HEK293 (cell line): ENCODE measurements at regions not wholly inside any gene's neighbourhood (a gene's known extent, or its start where the extent isn't known, plus 50 kb on each side); places are given as distances from the start of the nearest gene placed in this dataset.

Experiments
- TCF7L2 ChIP-seq: IDR thresholded peaks from 2 replicates; pipeline ENCODE4 v1.6.1; 2011; ENCODE audit warnings: low read depth, mild to moderate bottlenecking, inconsistent platforms, low read length, moderate library complexity, borderline replicate concordance
- ZNF214 ChIP-seq: fragments of 450-650 bp; formaldehyde crosslinking; IDR thresholded peaks from 2 replicates; pipeline ENCODE4 v1.5.1; 2017; ENCODE audit warnings: missing biosample characterization, mild to moderate bottlenecking, missing genetic modification characterization, borderline replicate concordance
- ZNF660 ChIP-seq: fragments of 450-650 bp; IDR thresholded peaks from 2 replicates; pipeline ENCODE4 v1.5.1; 2018; ENCODE audit warnings: missing biosample characterization, mild to moderate bottlenecking, missing genetic modification characterization
- TF ChIP-seq, protein P1 (sequence below): fragments of 450-650 bp; formaldehyde crosslinking; IDR thresholded peaks from 2 replicates; pipeline ENCODE4 v1.5.1; 2016; ENCODE audit warnings: missing biosample characterization, missing genetic modification characterization

DNA sequence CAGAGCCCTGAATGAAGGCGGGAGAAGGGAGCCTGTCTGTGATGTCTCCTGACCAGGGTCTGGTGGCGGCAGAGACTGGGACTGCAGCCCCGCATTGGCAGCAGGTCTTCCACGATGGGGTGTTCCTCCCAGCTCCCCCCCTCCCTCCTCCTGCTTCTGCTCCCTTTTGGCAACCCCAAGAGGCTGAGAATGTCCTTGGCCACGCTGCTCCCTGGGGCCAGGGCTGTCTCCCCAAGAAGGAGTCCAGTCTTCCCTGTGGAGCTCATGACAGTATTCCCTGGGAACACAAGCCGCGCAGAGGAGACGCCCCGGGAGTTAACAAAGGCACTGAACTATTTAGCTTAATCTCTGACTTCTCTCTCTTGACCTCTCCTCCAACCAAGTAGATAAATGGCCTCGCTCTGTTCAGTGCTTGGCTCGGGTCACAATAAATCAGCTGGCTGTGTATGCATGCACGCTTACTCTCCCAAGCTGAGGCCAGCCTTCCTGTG is 84.0 kb upstream of the NEURL1B start:
- TF ChIP-seq ZNF214 (tag by site-specific recombination) (no peak), ZNF660 (tag by site-specific recombination) (no peak), TCF7L2 (no peak)
- TF ChIP-seq, protein P1, sequence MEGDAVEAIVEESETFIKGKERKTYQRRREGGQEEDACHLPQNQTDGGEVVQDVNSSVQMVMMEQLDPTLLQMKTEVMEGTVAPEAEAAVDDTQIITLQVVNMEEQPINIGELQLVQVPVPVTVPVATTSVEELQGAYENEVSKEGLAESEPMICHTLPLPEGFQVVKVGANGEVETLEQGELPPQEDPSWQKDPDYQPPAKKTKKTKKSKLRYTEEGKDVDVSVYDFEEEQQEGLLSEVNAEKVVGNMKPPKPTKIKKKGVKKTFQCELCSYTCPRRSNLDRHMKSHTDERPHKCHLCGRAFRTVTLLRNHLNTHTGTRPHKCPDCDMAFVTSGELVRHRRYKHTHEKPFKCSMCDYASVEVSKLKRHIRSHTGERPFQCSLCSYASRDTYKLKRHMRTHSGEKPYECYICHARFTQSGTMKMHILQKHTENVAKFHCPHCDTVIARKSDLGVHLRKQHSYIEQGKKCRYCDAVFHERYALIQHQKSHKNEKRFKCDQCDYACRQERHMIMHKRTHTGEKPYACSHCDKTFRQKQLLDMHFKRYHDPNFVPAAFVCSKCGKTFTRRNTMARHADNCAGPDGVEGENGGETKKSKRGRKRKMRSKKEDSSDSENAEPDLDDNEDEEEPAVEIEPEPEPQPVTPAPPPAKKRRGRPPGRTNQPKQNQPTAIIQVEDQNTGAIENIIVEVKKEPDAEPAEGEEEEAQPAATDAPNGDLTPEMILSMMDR (tag by site-specific recombination), result no peak
